ENCODE measurements at regions not wholly inside any gene's neighbourhood (a gene's known extent, or its start where the extent isn't known, plus 50 kb on each side); places are given as distances from the start of the nearest gene placed in this dataset.

DNA sequence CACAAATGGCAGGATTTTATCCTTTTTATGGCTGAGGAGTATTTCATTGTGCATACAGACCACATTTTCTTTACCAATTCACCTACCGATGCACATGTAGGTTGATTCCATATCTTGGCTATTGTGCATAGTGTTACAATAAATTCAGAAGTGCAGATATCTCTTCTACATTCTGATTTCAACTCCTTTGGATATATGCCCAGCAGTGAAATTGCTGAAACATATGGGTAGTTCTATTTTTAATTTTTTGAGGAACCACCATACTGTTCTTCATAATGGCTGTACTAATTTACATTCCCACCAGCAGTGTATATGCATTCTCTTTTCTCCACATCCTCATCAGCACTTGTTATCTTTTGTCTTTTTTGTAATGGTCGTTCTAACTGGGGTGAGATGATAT is 1290.3 kb downstream of the XPNPEP1 start:
- TF ChIP-seq CTCF (conservative IDR thresholded peaks at IDR 0.05; ENCODE audit: low read depth in 2 of 2), result no peak
- TF ChIP-seq EZH2phosphoT487 (IDR thresholded peaks at IDR 0.05; ENCODE audit: unreplicated experiment), result no peak
- no peak for TF ChIP-seq EZH2 (IDR thresholded peaks at IDR 0.05; ENCODE audit: low read depth, unreplicated experiment)

Data from GM23338 (cell line).